Non-pigmented ciliary epithelial cell (primary cell): ENCODE measurements at regions not wholly inside any gene's neighbourhood (a gene's known extent, or its start where the extent isn't known, plus 50 kb on each side); places are given as distances from the start of the nearest gene placed in this dataset.

Experiments used
- DNase-seq: peaks from one replicate; pipeline ENCODE4 v3.0.0-alpha.2; 2010; ENCODE audit warnings: low read depth

DNA sequence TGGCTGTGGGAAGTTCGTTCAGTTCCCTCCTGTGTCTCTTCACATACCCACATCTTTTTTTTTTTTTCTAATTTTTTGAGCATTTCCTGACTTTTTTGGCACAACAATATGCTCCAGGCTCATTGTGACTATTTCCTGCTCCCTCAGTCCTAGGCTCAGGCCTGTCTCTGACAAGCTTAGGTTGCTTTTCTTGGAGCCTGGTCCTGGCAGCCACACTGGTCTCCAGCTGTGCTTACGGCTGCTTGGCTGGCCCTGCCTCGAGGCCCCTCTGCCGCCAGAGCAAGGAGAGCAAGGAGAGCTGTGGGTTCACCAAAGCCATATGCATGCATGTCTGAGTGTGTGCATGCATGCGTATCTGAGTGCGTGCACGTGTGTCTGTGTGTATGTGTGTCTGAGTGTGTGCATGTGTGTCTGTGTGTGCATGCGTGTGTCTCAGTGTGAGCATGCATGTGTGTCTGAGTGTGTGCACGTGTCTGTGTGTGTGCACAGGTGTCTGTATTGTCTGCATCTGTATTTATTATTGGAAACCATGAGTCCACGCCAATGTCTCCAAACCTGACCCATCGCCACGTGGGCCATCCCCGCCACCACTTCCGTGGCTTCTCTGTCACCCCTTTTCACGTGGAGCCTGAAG is 766.1 kb upstream of the SALL3 start:
- no peak for DNase-seq

DNA sequence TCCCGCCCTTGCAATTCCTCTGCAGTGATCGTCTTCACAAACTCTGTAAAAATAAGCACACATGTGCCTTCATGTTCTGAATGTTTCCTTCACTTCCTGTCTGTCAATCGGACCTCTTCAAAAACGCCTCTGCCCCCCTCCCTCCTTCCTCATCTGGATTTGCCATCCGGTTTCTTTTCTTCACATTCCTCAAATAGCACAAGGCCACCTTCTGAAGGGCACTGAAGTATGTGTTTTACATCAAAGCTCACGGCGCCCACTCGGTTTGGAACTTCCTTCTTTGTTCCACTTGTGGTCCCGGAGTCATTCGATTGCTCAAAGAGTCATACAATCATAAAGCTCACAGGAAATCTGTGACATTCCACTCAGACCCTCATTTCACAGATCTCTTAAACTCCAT is 758.1 kb upstream of the SALL3 start:
- no peak for DNase-seq

DNA sequence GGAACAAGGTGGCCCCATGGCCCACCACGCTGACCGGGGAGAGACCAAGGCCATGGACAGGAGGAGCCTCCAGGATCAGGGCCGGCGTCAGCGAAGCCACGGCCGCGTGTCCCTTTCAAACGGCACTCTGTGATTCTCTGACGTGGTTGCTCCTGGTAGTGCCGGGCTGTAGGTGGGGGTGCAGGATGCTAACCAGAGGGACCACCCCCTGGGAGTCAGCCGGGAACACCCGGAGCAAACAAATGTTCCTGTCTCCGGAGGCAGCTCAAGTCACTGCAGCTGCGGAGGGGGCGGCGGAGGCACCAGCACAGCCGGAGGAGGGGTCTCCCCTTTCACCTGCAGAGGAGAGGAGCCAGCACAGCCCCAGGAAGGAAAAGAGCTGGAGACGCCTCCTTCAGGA is 750.6 kb upstream of the SALL3 start:
- DNase-seq = no peak

DNA sequence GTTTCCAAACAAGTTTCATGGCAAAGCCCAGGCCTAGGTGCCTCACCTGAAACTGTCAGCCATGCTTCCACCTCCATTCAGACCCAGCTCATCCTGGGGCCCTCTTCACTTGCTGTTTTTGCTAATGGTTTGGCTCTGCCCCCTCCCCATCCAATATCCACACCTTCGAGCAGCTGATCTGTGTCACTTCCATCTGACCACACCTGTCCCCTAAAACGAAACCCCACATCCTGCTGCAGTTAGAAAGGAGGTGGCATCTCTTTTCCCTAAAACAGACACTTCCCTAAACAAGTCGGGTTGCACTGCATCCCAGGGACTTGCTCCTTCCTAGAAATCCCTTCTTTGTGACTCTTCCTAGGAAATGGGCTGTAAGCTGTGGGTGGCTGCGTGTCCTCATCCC is 748.7 kb upstream of the SALL3 start:
- DNase-seq = no peak

DNA sequence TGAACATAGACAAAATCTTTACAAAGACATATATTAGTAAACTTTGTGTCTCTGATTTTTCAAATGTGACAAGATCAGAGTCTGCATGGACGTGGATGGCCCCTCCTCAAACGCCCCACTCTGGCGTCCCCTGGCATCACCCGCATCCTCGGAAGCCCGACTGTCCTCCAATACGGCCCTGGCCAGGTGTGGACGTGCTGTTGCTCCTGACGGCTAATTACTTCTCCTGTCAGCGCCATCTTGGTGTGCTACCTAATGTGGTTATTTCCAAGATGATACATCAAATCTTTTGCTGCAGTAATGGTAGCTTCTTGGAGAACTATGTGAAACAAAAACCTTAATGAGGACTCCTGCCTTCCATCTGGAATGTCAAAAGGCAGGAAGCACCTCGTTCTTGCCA is 747.4 kb upstream of the SALL3 start:
- no peak for DNase-seq

DNA sequence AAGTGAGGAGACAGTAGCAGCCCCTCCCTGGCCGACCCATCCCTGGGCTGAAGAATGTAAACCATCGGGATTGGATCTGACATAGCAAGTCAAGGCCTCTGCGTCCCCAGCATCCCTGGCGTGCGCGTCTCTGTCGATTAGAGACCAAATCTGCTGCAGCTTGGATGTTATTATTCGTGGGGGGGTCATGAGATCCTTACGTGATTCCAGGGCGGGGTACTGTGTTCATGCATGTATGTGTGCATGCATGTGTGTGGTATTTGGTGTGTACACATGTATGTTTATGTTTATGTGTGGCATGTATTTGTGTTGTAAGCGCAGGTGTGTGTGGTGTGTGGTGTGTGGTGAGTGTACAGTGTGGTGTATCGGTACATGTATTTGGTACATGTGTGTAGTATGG is 741.8 kb upstream of the SALL3 start:
- DNase-seq = no peak

DNA sequence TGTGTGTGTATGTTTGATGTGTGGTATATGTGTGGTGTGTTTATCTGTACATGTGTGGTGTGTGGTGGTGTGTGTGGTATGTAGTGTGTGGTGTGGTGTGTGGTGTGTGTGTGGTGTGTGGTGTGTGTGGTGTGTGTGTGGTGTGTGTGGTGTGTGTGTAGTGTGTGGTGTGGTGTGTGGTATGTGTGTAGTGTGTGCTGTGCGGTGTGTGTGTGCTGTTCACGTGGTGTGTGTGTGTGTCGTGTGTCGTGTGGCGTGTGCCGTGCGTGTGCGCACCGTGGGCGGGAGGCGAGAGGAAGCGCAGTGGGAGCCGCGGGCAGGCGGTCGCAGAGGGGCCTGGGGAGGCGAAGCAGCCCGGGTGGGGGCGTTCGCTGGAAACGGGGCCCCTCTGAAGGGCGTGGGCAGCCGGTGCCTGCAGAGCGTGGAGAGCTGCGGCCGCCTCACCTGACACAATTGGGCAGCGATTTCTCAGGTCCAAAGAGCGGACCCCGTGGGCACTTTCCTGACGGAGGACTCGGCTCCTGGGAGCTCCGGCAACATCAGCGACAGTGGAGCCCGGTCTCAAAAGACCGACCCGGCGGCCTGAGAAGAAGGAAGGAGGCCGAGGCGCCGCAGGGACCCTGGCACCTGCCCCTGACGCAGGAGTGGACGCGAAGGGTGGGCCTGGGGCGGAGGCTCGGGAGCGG is 741.1 kb upstream of the SALL3 start:
- no peak for DNase-seq

DNA sequence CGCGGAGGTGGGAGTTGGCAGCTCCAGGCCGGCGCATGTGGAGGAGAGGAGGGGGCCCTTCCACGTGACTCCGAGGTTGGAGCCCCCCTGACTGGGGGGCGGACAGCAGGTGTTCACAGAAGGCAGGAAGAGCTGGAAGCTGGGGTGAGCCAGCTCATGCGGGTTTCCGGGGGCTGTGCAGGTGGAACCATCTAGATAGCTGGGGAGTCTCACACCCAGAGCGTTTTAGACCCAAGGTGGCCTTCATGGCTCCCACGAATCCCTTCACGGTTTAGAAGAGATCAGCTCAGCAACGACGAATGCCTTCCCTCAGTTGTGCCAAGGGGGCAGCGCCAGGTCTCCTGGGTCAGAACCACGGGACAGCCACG is 740.5 kb upstream of the SALL3 start:
- no peak for DNase-seq

DNA sequence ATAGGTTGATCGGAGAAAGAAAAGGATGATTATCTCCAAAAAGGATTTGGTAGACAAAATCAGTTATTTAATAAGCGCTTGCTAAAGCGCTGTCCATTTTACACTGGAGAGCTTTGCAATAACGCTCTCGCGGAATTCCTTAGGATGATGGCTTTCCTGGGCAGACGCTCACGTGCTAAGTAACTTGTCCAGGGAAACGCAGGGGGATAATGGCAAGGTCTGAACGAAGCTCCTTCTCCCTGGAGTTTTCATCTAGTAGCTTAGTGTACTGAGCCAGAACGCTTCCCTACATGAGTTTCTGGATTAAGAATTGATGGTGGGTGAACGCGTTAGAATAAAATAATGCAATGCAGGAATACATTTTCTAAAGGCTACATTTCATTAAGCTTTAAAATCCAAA is 739.5 kb upstream of the SALL3 start:
- no peak for DNase-seq

DNA sequence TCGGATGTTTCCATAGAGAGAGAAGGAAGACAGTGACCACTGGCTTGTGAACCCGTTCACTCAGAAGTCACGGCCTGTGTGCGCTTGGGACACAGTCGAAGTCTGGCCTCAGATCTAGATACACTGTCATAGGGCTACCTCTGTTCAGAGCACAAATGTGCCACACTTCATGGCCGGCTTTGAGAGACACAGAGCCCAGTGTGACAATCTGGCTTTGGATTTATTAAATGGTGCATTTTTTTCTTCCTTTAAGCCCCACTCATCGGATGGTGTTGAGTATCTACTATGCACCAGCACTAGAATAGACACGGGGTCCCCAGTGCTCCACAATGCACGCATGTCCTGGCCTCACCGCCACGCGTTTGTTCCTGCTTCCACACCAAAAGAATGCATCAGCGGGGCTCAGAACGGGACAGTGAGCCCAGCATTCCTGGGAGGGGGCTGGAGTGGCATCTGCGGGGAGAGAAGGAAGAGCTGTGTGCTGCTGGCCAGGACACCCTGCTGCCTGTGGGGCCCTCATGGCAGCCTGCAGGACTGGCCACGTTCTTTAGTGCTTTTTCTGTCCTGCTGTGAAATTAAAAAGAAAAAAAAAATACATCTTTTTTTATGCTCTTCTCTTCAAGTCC is 738.9 kb upstream of the SALL3 start:
- no peak for DNase-seq

DNA sequence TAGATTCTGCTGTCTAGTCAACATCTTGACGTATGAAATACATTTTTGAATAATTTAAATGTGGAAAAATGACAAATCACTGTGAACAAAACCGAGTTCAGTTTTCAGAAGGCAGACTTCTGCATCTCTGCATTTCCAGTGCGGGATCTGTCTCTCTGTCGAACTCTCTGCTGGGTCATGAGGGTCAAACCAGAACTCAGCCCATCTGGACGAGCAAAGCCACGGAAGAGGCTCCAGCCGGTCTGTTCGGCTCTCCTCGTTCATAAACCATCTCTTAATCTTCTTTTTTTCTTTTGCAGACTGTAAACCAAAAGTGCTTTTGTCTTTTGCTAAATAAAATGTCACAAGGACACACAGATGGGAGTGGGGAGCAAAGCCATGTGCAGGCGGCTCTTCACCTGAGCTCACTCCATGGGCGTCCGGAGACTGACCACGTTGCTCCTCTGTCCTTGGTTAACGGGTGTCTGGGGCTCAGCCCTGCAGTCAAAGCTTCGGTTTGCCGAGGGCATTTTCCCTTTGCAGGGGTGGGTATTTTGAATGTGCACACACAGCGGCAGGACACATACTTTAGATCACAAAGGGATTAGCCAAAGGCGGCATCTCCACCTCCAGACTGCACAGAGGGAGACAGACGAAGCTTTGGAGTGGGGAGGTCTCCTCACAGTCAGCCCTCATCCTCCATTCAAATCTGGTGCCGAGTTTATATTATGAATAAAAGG is 737.9 kb upstream of the SALL3 start:
- DNase-seq = no peak

DNA sequence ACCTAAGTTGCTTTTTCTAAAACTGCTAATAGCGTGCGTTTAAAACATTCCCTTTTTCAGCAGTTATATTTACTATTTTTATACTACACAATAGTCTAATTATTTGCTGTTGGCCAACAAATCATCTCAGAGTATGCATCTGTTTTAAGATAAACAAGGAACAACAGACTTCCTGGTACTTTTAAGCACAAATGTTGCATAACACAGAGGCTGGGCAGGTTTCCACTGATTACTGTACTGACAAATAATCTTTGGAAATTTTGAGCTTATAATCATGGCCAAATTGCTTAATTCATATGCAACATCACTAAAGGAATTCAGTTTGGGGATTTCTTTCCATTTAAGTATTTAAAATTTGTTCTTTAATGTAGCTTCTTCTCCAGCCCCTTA is 737.4 kb upstream of the SALL3 start:
- DNase-seq = no peak

DNA sequence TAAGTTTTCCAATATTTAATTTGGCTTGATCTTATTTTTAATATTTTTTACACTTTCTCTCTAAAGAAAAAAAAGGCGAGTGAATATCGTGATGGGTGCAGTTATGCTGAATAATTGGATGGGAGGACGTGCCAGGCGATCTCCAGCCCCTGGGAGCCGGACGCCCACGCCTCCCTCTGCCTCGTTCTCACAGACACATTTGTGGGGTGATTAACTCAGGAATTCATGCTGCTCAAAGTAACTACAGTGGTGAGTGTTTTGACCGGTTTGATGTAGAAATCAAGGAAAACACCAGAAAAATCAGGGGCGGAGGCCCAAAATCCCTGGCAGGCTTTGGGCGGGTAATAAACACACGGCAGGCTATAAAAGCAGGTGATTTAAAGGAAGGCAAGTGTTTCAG is 736.8 kb upstream of the SALL3 start:
- DNase-seq = no peak

DNA sequence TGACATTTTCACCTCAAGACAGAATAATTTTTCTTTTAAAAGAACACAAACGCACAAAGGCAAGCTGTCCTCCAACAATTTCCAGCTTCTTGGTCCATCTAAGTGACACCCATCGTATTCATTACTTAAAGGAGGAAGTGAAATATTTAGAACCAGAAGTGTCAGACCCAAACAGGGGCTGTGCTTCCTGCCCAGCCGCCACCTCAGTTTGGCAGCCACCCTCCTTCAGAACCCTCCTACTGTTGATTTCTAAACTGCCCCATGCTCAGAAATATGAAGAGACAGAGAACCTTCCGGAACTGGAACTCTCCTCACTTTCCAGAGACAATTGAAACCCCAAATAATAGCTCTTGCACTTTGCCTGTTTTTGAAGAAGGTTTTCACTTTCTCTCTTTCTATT is 734.8 kb upstream of the SALL3 start:
- no peak for DNase-seq

DNA sequence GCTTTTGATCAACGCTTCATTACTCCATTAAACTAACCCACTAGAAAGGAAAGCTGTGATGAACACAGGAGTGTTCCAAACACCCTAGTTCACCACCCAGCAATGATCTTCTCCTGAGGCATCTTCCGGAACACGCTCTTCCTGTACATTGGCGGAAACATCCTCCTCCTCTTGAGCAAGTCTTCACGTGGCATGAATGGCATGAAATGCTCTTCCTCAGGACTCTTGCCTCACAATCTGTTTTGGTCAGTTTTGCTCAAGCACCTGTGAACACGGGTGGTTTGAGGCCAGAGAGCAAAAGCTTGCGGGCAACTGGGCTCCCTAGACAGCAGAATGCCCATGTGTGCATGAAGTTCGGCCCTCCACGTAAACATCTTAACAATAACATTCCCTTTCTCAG is 734.2 kb upstream of the SALL3 start:
- DNase-seq = no peak

DNA sequence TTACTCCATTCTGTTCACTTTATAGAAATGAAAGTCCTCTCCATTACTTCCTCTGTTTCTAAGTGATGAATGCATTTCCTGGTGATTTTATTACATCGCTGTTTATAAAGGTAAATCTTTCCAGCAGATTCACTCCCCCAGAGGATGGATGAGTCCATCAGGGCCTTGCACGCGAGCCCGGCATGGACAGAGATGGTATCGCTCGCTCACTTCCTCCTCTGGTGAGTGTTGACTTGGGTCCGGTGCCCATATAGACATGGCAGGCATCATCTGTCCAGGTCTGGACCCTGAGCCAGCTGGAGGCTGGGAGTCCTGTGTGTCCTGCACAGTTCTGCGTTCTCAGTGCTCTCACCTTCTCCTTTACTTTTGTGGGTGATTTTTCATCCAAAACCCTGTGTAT is 733.6 kb upstream of the SALL3 start:
- no peak for DNase-seq

DNA sequence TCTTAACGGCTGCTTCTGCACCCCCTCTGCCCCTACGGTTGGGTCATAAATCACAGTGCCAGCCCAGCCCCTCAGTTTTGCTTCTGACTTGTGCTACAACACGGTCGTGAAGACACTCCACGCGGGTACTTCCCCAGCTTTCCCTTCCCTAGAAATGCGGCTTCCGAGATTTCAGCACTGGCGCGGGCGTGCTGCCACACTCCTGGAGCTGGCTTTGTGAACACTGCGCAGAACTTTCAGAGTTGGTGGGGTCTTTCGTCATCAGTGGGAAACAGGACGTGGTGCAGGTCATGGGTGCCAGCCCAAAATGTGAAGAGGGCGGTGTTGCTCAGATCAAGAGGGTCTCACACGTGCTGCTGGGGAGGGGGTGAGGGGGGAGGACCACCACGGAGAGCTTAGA is 733.0 kb upstream of the SALL3 start:
- no peak for DNase-seq

DNA sequence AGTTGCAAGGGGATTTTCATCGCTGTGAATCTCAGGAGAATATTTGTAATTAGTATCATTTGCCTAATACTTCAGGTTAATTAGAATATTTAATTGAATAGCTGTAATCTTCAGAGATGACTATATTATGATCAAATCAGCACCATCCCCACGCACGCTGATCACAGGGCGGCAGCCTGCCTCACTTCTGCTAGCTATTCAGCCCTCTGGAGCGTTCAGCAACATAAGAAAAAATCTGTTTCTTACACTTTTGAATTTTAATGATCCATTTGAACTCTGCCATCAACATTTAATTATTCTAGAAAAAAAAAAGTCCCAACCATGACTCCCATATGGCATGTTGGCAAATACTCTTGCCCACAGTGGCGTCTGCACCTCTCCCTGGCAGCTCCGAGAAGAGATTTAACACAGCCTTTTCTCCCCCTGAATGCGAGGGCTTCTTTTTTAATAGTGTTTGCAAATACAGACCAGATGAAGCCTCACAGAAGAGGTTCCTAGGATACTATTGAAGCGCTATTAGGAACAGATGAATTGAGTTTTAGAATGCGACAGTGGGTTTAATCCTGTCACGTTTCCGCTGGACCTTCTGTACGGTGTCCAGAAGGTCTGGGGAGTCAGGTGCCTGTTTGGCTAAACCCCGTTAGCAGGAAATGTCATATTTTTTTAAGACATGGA is 731.9 kb upstream of the SALL3 start:
- DNase-seq = no peak

DNA sequence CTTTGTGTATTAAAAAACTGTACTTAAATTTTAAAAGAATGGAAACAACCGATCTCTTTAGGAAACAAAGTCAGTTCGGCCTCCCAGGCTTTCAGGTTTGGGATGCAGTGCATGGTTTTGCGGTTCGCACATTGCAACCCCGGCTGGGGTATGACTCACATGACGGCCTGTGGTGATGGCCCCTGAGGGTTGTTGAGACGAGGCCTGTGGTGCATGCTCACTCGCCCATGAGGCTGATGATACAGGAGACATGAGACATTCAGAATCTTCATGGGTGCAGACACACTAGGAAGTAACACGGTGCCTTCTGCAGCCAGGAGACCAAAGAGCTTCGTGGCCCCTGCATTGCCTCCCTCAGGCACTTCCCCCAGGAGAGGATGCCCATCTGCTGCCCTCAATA is 724.6 kb upstream of the SALL3 start:
- no peak for DNase-seq

DNA sequence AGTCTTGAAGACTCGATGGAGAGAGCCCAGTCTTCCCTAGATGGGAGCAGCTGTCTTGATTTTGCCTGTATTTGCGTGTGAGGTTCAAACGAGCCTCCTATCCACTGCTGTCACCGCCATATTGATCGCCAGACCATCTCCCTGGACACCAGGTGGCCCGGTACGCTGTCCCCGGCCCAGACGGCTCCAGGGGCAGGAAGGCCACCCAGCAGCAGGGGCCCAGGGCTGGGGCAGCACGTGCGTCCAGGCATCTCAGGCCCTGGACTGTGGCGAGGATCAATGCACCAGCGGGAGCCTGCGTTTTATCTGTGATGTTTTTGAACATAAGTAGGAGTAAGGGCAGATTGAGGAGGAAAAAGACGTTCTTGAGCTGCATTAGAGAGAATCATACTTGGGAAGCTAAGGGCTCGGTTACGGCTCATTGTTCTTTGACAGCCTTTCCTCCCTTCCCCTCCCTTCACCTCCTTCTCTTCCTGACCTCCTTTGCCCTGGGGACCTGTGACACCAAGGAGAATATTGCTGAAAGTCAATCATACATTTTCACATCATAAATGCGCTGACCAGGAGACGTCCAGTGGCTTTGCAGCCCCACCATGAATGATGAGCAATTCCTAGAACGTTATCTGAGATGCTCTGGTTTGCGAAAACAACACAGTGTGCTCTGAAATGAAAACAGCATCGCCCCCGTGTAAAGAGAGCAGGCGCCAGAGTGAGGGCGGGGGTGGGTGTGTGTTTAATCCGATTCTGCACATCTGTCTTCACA is 711.2 kb upstream of the SALL3 start:
- no peak for DNase-seq

DNA sequence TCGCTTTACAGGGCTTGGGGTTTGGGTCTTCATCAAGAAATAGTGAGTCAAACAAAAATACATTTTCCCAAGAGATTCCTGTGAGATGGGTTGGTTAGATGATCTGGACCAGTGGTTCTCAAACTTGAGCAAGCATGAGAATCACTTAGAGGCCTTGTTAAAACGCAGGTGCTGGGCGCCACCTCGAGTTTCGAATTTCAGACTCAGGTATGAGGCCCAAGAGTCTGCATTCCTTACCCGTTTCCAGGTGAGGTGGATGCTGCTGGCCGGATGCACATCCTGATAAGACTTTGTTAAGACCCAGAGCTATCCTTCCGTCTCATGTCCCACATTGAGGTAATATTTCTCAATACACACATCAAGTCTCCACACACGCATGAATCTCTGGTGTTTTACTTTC is 707.8 kb upstream of the SALL3 start:
- DNase-seq = no peak

DNA sequence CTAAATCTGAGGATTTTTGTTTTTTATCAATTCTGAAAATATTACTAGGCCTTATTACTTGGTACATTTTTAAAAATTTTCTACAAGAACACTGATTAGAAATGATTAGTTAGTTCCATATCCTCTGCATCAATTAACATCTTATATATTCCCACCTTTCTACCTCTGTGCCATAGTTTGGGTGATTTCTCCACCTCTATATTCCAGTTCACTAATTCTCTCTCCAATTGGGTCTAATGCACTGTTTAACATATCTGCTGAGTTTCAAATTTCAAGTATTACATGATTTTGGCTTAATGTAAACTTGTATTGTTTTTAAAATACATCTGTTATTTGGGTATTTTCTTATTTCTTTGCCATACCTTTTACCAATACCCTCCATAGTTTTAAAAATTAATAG is 705.7 kb upstream of the SALL3 start:
- no peak for DNase-seq
